Limb (tissue), 2 donors: ENCODE measurements at regions not wholly inside any gene's neighbourhood (a gene's known extent, or its start where the extent isn't known, plus 50 kb on each side); places are given as distances from the start of the nearest gene placed in this dataset.
A peak's percentile ranks its signal among the peaks of the same experiment; 100 is the strongest.
"Not testable (repeated sequence)": the region's sequence is repeated elsewhere in the genome, so short reads cannot be mapped to it uniquely, and the experiment has no call there.

ENCODE experiments used
- DNase-seq, 2 donors: peaks; one replicate each; pipeline ENCODE4 v3.0.0-alpha.2; 2016; ENCODE audit errors: extremely low spot score in 2 of 2

- DNase-seq: no peak
Observed at GRCh38 chr14:44453433-44454171, 53.5 kb downstream of the FSCB start.

DNA sequence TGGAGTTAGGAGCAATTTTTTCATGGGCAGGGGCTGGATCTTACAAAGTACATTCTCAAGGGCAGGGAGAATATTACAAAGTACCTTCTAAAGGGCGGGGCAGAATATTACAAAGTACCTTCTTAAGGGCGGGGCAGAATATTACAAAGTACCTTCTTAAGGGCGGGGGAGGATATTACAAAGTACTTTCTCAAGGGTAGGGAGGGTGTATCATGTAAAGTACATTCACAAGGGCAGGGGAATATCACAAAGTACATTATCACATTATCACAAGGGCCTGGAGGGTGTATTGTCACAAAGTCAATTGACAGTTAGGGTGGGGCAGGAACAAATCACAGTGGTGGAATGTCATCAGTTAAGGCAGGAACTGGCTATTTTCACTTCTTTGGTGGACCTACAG is 56.9 kb downstream of the FSCB start:
- not testable (repeated sequence) for DNase-seq

GRCh38 chr14:44449680-44450079 is 57.4 kb downstream of the FSCB start:
- DNase-seq: no peak

- no peak for DNase-seq
Observed at GRCh38 chr14:44448951-44449358, 58.1 kb downstream of the FSCB start.

DNA sequence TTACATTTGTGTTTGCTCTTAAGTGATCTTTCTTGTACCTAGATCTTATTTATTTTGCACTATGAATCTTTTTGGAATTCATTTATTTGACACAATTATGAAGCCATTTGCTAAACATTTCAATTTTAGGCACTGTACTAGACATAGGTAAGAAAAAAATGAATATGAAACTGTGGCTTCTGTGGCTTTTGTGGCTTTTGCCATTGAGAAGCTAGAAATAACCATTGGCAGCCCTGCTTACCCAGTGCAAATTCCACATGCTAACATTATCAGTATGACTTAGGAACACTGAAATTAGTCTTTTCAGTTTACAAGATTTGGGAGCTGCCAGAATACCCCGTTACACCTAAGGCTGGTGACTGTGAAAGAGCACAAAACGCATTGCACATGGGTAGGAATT is 60.1 kb downstream of the FSCB start:
- DNase-seq: no peak

GRCh38 chr14:44444454-44444853 is 62.6 kb downstream of the FSCB start:
- no peak for DNase-seq

DNA sequence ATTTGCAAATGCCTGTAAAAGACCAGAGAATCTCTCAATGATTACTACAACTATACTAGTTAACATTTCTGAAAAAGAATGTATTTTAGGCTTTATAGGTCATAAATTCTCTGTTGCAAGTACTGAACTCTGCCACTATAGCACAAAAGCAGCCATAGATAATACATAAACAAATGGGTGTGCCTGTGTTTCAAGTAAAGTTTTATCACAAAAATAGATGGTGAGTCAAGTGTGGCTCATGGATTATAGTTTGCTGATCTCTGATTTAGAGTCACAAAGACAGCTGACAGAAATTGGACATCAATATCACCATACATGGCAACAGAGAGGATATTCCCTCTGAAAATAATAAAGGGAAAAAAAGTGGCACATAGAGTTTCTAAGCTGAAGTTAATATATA is 68.1 kb downstream of the FSCB start:
- no peak for DNase-seq

DNA sequence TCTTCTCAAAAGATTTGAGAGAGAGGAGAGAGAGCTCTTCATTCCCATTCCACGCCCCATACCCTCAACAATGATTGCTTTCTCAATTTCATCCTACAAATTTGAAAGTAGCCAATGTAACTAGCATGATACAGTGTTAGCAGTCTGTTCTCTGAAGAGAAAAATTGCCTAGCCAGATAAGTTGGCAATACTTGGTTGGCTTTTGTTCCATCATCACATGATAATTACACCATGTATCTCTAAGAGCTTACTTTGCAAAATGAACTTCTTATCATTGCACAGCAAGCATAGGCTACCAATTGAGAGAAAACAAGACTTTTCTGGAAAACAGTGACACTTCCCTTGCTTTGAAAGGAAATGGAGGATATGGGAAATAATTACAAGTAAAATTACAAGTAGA is 68.9 kb downstream of the FSCB start:
- DNase-seq: no peak

DNA sequence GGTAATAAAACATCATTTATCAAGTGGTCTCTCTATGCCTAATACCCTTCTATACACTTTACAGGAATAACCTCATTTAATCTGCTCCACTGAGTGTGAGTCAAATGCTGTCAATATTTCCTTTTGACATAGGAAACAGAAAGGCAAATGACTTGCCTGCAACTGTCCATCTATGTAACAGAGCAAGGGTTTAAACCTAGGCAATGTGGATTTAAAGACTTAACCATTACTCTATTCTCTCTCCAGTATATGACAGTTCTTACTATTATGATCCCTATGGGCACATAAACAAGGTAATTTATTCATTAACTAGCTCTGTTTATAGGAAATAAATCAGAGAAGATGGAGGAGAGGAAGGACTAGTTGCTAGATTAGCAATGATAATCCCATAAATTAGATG is 70.6 kb downstream of the FSCB start:
- no peak for DNase-seq

DNA sequence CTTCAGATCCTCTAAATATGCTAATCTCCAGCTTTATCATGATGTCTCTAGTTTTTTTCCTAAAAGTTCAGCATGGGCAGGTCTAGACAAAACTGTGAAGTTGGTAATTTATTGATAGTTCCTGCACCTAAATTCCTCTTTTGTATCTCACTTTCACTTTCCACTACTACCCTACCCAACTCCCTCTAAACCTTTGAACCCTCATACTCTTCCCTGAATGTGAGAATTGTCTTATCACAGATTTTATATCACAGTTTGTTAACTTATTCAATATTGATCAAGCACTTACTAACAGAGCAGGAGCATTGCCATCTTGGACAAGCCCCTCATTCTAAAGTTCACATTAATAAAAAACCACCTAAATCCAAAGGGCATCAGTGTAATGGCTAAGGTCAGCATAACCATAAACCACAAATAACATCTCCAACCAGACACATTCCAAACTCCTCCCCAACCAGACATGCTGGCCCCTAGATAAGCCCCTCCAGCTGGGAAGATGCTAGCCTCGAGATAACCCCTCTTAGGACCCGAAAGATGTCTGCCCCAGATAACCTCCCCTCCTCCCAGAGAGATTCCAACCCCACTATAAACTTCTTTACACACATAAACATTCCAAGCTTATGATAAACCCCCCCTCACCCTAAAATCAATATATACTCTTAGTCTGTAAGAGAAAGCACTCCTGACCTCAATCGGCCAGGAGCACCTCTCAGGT is 78.7 kb downstream of the FSCB start:
- DNase-seq: no peak

DNA sequence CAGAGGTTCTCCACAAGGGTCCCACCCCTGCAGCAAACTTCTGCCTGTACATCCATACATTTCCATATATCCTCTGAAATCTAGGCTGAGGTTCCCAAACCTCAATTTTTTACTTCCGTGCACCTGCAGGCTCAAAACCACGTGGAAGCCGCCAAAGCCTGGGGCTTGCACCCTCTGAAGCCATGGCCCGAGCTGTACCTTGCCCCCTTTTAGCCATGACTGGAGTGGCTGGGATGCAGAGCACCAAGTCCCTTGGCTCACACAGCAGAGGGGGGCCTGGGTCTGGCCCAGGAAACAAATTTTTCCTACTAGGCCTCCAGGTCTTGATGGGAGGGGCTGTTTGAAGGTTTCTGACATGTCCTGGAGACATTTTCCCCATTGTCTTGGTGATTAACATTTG is 84.4 kb downstream of the FSCB start:
- no peak for DNase-seq

DNA sequence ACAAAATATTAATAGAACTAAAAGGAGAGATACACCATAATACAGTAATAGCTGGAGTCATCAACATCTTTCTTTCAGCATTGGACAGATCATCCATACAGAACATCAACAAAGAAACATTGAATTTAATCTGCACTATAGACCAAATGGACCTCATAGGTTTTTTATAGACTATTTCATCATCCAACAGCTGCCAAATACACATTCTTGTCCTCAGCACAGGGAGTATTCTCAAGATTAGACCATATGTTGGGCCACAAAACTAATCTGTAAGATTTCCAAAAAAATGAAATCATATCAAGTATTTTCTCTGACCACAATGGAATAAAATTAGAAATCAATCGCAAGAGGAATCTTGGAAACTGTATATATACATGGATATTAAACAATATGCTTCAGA is 86.9 kb downstream of the FSCB start:
- peak in 1 of 2 donors; percentile 11 for DNase-seq

GRCh38 chr14:44418856-44419255 is 88.2 kb downstream of the FSCB start:
- DNase-seq: no peak

DNA sequence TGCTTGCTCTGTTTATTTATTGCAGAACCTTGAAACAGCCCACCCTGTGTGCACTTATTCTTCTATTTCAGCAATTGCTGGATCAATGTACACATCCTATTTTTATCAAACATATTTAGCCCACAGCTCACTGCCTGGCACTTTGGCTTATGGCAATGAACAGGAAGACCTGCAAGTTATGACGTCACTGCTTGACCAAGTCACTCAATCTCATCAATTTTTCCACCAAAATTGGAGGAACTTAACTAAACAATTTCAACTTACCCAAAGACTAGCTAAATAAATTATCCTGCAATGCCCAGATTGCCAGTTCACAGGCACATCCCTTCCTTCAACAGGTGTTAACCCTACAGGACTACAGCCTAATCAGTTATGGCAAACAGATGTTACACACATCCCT is 89.3 kb downstream of the FSCB start:
- DNase-seq: no peak

DNA sequence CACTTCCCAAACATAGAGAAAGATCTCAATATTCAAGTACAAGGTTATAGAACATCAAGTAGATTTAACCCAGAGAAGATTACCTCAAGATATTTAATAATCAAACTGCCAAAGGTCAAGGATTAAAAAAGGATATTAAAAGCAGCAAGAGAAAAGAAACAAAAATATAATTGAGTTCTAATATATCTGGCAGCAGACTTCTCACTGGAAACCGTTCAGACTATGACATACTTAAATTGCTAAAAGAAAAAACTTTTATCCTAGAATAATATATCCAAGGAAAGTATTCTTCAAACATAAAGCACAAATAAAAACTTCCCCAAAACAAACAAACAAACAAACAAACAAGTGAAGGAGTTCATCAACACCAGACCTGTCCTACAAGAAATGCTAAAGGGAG is 92.4 kb downstream of the FSCB start:
- no peak for DNase-seq

DNA sequence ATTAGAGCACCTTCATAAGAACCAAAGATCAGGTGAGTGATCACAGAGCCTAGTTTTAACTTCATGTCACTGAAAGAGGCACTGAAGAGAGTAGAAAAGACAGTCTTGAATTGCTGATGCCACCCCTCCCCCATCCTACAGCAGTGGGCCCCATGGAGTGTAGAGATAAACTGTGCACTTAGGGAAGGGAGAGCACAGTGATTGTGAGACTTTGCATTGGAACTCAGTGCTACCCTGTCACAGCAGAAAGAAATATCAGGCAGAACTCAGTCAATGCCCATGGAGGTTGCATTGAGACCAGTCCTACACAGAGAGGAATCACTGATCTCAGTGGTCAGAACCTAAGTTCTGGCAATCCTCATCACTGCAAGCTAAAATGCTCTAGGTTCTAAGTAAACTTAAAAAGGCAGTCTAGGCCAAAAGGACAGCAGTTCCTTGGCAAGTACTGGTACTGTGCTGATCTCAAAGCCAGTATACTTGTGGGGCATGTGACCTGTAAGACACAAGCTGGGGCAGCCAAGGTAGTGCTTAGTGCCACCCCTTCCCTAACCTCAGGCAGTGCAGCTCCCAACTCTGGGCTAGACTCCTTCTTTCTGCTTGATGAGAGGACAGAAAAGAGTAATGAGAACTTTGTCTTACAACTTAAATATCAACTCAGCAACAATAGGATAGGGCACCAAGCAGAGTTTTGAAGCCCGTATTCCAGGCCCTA is 94.1 kb downstream of the FSCB start:
- DNase-seq: no peak

DNA sequence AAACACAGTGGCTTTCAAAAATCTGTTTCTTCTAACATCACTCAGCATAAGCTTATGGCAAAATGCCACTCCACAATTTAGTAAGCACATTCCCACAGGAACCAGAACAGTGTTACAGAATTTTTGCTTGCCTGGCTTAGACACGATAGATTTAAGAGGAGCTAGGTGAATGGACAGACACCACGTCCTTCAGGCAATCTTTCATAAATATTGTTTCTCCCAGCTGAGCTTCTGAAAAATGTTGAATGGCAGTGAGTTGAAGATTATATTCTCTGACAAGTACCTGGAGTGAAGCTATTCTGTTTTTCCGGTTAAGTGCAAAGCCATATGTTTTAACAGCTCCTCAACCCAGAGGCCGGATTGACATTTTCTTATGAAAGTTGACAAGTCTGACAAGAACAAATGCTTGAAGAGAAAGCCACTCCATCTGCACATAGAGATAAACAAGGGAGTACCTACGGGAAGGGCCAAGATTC is 102.0 kb downstream of the FSCB start:
- peak in 1 of 2 donors; percentile 9 for DNase-seq

DNA sequence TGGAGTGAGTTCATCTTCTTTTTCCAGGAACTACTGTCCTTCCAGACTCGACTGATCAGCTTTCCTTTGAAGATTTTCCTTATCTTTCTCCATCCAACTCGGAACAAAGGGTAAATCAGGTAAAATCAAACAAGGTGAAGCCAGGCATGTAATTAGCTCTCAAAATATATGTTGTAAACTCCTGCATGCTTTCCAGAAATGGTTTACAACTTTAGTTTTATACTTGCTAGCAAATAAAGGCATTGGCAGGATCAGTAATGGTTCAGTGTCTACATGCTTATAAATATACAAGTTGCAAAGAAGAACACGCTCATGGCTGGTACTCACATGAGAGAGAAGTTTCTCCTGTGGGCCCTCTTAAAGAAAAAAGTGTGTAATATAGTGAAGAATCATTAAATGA is 102.5 kb downstream of the FSCB start:
- no peak for DNase-seq

GRCh38 chr14:44404036-44404435 is 103.0 kb downstream of the FSCB start:
- no peak for DNase-seq

GRCh38 chr14:44403193-44403592 is 103.9 kb downstream of the FSCB start:
- DNase-seq: no peak

GRCh38 chr14:44396226-44396625 is 110.9 kb downstream of the FSCB start:
- no peak for DNase-seq

- DNase-seq: no peak
Observed at GRCh38 chr14:44392984-44393383, 114.1 kb downstream of the FSCB start.
